ENCODE measurements at regions not wholly inside any gene's neighbourhood (a gene's known extent, or its start where the extent isn't known, plus 50 kb on each side); places are given as distances from the start of the nearest gene placed in this dataset.
"Not testable (repeated sequence)": the region's sequence is repeated elsewhere in the genome, so short reads cannot be mapped to it uniquely, and the experiment has no call there.

DNA sequence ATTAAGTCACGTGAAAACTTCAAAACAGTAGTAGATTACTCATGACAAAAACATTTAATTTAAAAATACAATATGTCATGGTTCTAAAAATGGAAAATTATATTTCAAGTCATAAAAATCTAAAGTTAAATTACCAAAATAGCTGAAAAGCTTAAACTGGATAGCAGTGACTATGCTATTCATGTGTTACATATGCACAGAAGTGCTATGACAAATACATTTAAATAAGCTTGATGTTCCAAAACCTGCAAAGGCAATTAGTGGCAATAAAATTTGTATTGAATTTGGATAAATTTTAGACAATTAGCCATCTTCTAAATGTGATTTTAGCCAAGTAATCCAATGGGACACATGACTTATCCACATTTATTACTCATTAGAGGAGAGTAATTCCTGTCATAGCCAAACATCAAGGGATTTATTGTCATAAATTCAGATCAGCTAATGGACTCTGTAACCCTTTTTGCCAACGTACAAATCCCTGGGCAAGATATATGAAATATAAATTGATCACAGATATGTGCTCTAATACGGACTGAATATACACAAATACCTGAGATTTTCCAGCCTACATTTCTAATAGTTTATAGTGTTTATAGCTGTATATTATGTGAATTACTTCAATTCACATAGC is 419.4 kb downstream of the ISL1 start:
- no peaks in the 10 kb centered on the region for H3K4me1 ChIP-seq
- no peak overlapping the region for H3K27ac ChIP-seq
- H3K27me3 ChIP-seq = no peaks in the 10 kb centered on the region
- no peak overlapping the region for H3K4me3 ChIP-seq
- H3K9me3 ChIP-seq = no peaks in the 10 kb centered on the region
- no peaks in the 10 kb centered on the region for H3K36me3 ChIP-seq
- 47% methylated on average over 3 of the region's 3 CpGs for WGBS (ENCODE audit: insufficient coverage, low coverage, low lambda C conversion rate, missing lambda C conversion rate)
- TF ChIP-seq, protein P1, sequence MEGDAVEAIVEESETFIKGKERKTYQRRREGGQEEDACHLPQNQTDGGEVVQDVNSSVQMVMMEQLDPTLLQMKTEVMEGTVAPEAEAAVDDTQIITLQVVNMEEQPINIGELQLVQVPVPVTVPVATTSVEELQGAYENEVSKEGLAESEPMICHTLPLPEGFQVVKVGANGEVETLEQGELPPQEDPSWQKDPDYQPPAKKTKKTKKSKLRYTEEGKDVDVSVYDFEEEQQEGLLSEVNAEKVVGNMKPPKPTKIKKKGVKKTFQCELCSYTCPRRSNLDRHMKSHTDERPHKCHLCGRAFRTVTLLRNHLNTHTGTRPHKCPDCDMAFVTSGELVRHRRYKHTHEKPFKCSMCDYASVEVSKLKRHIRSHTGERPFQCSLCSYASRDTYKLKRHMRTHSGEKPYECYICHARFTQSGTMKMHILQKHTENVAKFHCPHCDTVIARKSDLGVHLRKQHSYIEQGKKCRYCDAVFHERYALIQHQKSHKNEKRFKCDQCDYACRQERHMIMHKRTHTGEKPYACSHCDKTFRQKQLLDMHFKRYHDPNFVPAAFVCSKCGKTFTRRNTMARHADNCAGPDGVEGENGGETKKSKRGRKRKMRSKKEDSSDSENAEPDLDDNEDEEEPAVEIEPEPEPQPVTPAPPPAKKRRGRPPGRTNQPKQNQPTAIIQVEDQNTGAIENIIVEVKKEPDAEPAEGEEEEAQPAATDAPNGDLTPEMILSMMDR (IDR thresholded peaks at IDR 0.05) = no peak
- TF ChIP-seq POLR2A (IDR thresholded peaks at IDR 0.05) = no peak
- intact Hi-C loops (cut with DNase I) = no loop called here
- ATAC-seq = no peak
- DNase-seq = no peak

DNA sequence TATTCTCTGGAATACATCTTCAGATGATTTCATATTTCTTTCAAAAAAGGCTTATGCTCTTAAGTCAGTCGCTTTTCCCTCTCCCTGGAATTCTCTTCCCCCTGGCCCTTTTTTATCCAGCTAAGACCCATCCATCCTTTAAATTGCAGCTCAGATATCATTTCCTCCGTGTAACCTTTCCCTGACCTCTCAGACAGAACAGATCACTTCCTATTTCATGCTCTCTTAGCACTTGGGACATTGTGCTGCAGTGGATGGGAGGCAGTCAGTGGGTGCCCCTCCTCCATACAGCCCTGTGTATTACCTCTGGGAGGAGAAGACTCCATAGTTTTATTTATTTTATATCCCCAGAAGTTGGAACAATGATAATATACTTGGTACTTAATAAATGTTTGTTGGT is 423.4 kb downstream of the ISL1 start:
- H3K27me3 ChIP-seq = no peaks in the 10 kb centered on the region
- 16% methylated on average over 2 of the region's 2 CpGs for WGBS (ENCODE audit: insufficient coverage, low coverage, low lambda C conversion rate, missing lambda C conversion rate)
- intact Hi-C loops (cut with DNase I) = no loop called here
- no peaks in the 10 kb centered on the region for H3K9me3 ChIP-seq
- no peak for ATAC-seq
- H3K36me3 ChIP-seq = no peaks in the 10 kb centered on the region
- DNase-seq = no peak
- H3K27ac ChIP-seq = no peak overlapping the region
- TF ChIP-seq, protein P1 (IDR thresholded peaks at IDR 0.05) = no peak
- TF ChIP-seq POLR2A (IDR thresholded peaks at IDR 0.05) = no peak
- no peaks in the 10 kb centered on the region for H3K4me1 ChIP-seq
- H3K4me3 ChIP-seq = no peak overlapping the region

DNA sequence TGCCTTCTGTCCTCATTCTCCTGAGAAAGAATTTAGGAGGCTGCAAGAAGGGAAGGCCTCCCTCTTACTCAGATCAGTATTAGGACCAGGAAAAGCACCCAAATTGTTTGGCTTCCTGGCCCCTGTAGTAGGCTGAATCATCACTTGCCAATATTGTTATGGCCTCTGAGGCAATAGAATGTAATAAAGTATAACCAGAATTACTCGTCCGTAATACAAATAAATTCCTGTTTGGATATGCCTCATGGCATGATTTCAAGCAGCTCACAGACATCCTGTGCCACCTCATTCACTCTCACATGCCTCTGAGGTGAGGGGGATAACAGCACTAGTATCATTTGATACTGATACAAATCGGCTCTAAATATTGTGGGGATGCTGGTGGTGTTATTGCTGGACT is 427.3 kb downstream of the ISL1 start:
- ATAC-seq (no peak), DNase-seq (no peak)
- intact Hi-C loops (cut with DNase I) = no loop called here
- Histone ChIP-seq H3K4me1 (no peaks in the 10 kb centered on the region), H3K27me3 (no peaks in the 10 kb centered on the region), H3K36me3 (no peaks in the 10 kb centered on the region), H3K9me3 (no peaks in the 10 kb centered on the region), H3K4me3 (no peak overlapping the region), H3K27ac (no peak overlapping the region)
- WGBS (ENCODE audit: insufficient coverage, low coverage, low lambda C conversion rate, missing lambda C conversion rate) = 16% methylated on average over 3 of the region's 3 CpGs
- no peak for TF ChIP-seq POLR2A (IDR thresholded peaks at IDR 0.05)
- TF ChIP-seq, protein P1 (IDR thresholded peaks at IDR 0.05) = no peak

DNA sequence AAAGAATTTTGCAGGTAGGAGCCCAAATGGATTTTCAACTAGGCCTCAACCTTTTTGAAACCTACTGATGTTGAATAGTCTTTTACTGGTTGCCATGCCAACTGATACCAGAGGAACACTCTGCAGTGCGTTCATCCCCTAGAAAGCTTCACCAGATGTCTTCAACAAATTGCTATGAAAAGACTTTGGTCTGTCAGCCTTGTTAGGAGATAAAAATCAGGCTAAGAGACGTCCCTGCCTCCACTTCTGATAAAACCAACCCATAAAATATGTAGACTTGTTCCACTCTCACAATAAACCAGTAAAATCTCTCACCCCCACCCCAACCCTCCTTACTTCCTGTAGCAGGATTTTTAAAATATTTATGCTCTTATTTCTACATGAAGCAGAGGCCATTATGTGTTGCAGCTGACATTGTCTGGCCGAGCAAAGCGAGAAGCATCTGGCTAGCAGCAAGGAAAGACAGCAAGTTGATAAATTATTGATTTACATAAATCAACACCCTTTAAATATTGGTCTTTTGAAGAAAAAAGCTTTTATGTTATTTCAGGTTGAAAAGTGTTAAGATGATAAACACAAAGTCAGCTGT is 428.7 kb downstream of the ISL1 start:
- Histone ChIP-seq H3K4me3 (no peak overlapping the region), H3K27me3 (no peaks in the 10 kb centered on the region), H3K27ac (no peak overlapping the region), H3K4me1 (no peaks in the 10 kb centered on the region), H3K9me3 (no peaks in the 10 kb centered on the region), H3K36me3 (no peaks in the 10 kb centered on the region)
- TF ChIP-seq, protein P1 (IDR thresholded peaks at IDR 0.05) = no peak
- no peak for TF ChIP-seq POLR2A (IDR thresholded peaks at IDR 0.05)
- WGBS (ENCODE audit: insufficient coverage, low coverage, low lambda C conversion rate, missing lambda C conversion rate) = 45% methylated on average over 4 of the region's 4 CpGs
- intact Hi-C loops (cut with DNase I) = no loop called here
- ATAC-seq = no peak
- no peak for DNase-seq

DNA sequence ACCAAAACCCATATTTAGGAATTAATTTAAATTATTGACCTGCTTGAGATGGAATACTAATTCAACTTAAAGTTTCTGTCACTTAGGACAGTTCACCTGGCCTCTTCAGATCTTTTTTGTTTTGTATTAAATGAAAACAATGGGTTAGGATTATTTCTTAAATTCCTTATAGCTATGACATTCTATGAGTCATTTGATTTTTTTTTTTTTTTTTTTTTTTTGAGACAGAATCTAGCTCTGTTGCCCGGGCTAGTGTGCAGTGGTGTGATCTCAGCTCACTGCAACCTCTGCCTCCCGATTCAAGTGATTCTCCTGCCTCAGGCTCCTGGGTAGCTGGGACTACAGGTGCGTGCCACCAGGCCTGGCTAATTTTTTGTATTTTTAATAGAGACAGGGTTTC is 431.6 kb downstream of the ISL1 start:
- H3K36me3 ChIP-seq; H3K4me3 ChIP-seq; H3K9me3 ChIP-seq; H3K27me3 ChIP-seq; intact Hi-C loops (cut with DNase I); H3K27ac ChIP-seq; H3K4me1 ChIP-seq; DNase-seq; ATAC-seq: not testable (repeated sequence)
- no CpG with 5 or more reads among the region's 3 CpGs for WGBS (ENCODE audit: insufficient coverage, low coverage, low lambda C conversion rate, missing lambda C conversion rate)

All from right lobe of liver (tissue), 6 donors.